ENCODE measurements at regions not wholly inside any gene's neighbourhood (a gene's known extent, or its start where the extent isn't known, plus 50 kb on each side); places are given as distances from the start of the nearest gene placed in this dataset.

DNA sequence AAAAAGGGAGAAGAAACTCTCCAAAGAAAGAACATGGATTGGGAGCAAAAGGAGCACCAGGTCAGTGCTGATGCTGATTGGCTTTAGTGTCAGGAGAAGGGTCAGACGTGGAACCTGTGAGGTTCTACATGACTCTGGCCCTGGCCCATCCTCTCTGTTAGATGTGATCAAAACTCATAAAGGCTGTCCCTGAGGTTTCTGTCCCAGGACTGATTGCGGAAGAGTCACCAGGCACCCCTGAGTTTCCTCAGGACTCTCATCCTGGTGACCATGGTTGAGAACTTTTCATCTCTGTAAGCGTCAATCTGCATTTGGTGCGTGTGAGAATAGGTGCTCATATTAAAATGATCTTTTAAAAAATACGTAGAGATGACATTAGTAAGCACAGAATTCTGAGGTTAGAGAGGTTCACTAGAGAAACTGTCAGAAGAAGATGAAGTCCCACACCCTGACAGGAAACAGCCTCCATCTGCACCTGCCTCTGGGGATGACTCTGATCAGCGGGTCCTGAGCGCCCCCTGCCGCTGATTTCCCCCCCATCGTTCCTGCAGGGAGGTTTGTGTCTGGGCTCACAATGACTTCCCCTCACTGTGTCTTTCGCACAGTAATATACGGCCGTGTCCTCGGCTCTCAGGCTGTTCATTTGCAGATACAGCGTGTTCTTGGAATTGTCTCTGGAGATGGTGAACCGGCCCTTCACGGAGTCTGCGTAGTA is 741.8 kb downstream of the TMEM121 start:
- TF ChIP-seq, protein P1, sequence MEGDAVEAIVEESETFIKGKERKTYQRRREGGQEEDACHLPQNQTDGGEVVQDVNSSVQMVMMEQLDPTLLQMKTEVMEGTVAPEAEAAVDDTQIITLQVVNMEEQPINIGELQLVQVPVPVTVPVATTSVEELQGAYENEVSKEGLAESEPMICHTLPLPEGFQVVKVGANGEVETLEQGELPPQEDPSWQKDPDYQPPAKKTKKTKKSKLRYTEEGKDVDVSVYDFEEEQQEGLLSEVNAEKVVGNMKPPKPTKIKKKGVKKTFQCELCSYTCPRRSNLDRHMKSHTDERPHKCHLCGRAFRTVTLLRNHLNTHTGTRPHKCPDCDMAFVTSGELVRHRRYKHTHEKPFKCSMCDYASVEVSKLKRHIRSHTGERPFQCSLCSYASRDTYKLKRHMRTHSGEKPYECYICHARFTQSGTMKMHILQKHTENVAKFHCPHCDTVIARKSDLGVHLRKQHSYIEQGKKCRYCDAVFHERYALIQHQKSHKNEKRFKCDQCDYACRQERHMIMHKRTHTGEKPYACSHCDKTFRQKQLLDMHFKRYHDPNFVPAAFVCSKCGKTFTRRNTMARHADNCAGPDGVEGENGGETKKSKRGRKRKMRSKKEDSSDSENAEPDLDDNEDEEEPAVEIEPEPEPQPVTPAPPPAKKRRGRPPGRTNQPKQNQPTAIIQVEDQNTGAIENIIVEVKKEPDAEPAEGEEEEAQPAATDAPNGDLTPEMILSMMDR (IDR thresholded peaks at IDR 0.05): no peak
- TF ChIP-seq POLR2A (IDR thresholded peaks at IDR 0.05): no peak
